NCI-H1048 (cell line): ENCODE measurements at regions not wholly inside any gene's neighbourhood (a gene's known extent, or its start where the extent isn't known, plus 50 kb on each side); places are given as distances from the start of the nearest gene placed in this dataset.

Experiments
- DNase-seq: peaks from one replicate; lab custom pipeline; 2025; lab: John Stamatoyannopoulos, UW

- no peak for DNase-seq
These were observed 350.4 kb downstream of the SPRY1 start for GRCh38 chr4:123747016-123747415.

GRCh38 chr4:123748806-123749205 is 352.2 kb downstream of the SPRY1 start:
- DNase-seq: no peak

- no peak for DNase-seq
These were observed 352.8 kb downstream of the SPRY1 start for GRCh38 chr4:123749383-123749782.

- DNase-seq: peak; percentile 23
These were observed 353.4 kb downstream of the SPRY1 start for GRCh38 chr4:123750044-123750443.

- DNase-seq: no peak
These were observed 359.1 kb downstream of the SPRY1 start for GRCh38 chr4:123755655-123756054.

- DNase-seq: no peak
These were observed 371.2 kb downstream of the SPRY1 start for GRCh38 chr4:123767806-123768205.

- DNase-seq: no peak
These were observed 374.3 kb downstream of the SPRY1 start for GRCh38 chr4:123770884-123771283.

GRCh38 chr4:123776267-123776666 is 379.7 kb downstream of the SPRY1 start:
- no peak for DNase-seq

GRCh38 chr4:123777373-123777772 is 380.8 kb downstream of the SPRY1 start:
- DNase-seq: no peak

- no peak for DNase-seq
These were observed 386.7 kb downstream of the SPRY1 start for GRCh38 chr4:123783151-123783790.

GRCh38 chr4:123783921-123784320 is 387.3 kb downstream of the SPRY1 start:
- no peak for DNase-seq

GRCh38 chr4:123784626-123785025 is 388.0 kb downstream of the SPRY1 start:
- no peak for DNase-seq

- no peak for DNase-seq
These were observed 388.9 kb downstream of the SPRY1 start for GRCh38 chr4:123785538-123785937.

- no peak for DNase-seq
These were observed 389.7 kb downstream of the SPRY1 start for GRCh38 chr4:123786163-123786915.

GRCh38 chr4:123786920-123787319 is 390.3 kb downstream of the SPRY1 start:
- DNase-seq: no peak

GRCh38 chr4:123787512-123788080 is 391.0 kb downstream of the SPRY1 start:
- no peak for DNase-seq

- DNase-seq: no peak
These were observed 392.0 kb downstream of the SPRY1 start for GRCh38 chr4:123788577-123788976.

GRCh38 chr4:123790681-123791080 is 394.1 kb downstream of the SPRY1 start:
- DNase-seq: no peak

- DNase-seq: no peak
These were observed 405.6 kb downstream of the SPRY1 start for GRCh38 chr4:123802082-123802645.

GRCh38 chr4:123802933-123803332 is 406.3 kb downstream of the SPRY1 start:
- no peak for DNase-seq

- DNase-seq: no peak
These were observed 407.7 kb downstream of the SPRY1 start for GRCh38 chr4:123804196-123804721.

GRCh38 chr4:123806056-123806455 is 409.5 kb downstream of the SPRY1 start:
- no peak for DNase-seq

GRCh38 chr4:123807187-123807586 is 410.6 kb downstream of the SPRY1 start:
- DNase-seq: no peak
